HG02943 (cell line): ENCODE measurements at regions not wholly inside any gene's neighbourhood (a gene's known extent, or its start where the extent isn't known, plus 50 kb on each side); places are given as distances from the start of the nearest gene placed in this dataset.
"Not testable (repeated sequence)": the region's sequence is repeated elsewhere in the genome, so short reads cannot be mapped to it uniquely, and the experiment has no call there.

ENCODE experiments used
- ATAC-seq: cut with Tn5 transposase; IDR thresholded peaks from one replicate; pipeline ENCODE4 v1.9.1; 2021; ENCODE audit warnings: mild to moderate bottlenecking, low read depth, moderate library complexity; ENCODE audit not compliant: unreplicated experiment

DNA sequence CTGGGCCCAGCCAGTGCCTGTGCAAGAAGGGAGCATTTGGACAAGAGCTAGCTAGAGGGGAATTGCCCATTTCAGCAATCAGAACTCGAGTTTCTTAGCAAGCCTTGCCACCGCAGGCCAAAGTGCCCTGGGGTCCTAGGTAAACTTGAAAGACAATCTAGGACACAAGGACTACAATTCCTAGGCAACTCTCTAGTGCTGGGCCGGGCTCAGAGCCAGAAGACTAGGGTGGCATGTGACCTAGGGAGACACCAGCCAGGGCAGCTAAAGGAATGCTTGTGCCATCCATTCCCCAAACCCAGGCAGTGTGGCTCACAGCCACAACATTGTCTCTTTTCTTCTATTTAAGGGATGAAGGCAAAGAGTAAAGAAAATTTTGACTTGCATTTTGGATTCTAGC, 205.0 kb downstream of the BMP4 start:
- ATAC-seq = no peak

DNA sequence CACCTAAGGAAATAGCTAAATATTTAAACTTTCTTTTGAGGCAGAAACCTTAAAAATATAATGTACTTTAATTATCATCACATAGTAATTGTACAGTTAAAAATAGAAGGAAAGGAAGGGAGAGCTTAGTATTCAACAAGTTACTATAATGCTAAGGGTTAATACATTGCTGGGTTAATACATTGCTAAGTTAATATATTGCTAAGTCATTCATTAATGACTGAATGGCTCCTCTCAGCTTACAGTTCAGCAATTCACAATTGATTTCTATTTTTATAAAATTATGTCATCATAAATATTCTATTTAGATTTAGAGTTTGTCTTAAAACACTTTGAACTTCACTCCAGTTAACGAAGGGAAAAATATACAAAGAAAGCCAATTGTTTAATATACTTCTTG, 207.9 kb downstream of the BMP4 start:
- no peak for ATAC-seq

DNA sequence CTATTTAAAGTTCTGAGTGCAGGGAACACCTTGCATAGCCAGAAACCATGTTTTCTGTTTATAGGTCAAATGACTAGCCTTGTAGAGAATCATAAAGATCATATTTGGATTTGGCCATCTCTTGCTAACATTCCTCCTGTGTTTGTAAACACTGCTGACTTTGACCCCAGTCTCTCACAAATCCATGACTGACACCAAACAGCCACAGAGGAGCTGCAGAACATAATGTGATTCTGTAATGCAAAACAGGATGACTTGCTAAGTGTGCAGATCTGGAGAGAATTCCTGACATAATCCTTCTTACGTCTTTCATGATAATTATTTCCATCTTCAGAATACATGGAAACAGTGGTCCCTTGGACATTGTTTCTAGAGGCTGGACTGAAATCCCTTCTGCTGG, 211.8 kb downstream of the BMP4 start:
- ATAC-seq = no peak

DNA sequence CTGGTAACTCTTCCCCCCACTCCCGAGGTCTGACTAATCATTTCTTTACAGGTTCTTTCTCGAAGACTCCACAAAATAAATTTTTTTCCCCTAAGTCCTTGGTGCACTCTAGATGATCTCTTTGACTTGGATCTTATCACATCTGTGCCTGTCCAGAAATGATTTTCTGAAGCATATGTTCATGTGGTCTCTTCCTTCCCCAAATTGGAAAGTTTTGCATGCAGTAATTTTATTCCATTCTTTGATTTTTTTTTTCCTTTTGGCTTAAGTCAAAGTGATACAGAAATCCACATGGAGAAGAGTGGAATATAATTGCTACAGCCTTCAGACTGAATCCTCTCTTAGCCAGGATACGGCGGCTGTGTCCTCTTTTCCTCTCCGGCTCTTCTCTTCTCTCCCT, 213.3 kb downstream of the BMP4 start:
- no peak for ATAC-seq

DNA sequence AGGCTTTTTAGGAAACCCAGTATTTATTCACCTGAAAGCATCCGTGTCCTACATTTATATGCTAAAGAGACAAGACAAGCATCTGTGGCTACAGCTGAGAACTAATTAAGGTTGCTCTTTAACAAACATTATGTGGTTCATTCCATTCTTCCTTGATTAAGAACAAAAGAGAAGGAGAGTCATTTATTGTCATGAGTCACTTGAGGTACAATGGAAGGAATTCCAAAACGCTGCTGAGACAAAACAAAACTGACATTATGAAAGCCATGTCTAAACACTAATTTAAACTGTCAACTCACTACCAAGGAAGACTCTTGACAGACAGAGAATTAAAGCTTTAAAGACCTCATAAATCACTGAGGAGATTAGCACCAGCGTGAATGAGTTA, 214.4 kb downstream of the BMP4 start:
- ATAC-seq = no peak

DNA sequence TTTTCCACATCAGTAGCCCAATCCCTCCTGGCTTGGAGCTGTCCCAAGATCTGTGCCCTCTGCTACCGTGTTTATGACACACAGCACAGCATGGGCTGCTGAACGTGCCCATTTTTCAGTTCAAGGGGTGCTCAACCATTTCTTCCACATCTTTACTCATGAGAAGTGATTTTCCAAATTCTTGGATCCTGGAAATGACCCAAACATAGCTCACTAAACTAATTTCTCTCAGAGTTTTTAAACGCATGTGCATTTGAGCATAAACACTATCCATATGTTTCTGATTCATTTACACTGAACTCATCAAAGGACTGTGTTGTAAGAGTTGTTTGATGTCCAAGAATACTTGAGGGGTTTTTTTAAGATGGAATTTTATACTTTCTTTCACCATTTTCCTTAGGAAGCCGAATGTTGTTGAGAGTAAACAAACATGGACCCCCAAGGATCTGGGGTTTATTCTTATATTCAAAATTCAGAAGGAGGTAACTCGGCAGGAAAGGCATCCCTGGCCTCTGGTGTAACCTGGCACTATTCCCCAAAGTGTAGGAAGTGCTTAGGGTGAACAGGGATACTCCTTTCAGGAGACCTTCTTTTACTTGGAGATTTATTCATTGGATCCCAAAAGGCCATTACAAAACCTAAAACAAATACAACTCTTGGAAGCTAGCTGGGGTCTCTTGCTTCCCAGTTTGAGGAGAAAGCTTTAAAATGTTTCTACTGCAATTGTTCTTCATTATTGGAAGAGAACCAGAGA, 215.0 kb downstream of the BMP4 start:
- ATAC-seq = no peak

DNA sequence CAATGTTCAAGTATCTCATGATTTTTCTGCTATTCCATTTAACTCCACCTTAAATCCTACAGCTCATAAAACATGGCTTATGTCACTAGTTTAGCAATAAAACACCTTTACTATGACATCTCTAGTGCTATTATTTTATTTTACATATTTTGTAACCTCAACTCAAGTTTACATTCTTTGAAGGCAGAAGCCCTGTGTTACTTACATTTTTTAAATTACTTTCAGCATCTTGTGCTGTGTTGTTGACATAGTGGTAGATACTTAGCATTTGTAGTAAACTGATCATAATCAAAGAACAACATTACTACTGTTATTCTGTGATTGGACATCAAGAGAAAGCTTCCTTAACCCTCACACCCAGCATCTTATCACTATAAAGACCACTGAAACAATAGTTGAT, 216.1 kb downstream of the BMP4 start:
- no peak for ATAC-seq

DNA sequence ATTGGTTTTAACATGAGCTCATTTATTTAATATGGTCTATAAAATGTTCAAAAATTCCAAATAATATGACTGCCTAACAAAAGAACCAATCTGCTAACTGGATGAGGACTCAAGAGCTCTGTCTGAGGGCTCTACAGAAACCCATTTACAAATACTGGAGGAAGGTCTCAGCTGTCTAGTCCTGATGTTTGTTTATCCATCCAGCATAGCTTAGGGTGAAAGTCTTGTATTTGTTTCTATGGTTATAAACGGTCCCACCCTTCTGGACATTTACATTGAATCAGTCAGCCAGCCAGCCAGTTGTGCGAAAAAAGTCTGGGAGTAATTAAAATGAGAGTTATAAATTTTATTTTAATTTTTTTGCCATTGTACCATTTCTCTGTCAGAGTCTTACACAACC, 220.7 kb downstream of the BMP4 start:
- ATAC-seq = no peak

DNA sequence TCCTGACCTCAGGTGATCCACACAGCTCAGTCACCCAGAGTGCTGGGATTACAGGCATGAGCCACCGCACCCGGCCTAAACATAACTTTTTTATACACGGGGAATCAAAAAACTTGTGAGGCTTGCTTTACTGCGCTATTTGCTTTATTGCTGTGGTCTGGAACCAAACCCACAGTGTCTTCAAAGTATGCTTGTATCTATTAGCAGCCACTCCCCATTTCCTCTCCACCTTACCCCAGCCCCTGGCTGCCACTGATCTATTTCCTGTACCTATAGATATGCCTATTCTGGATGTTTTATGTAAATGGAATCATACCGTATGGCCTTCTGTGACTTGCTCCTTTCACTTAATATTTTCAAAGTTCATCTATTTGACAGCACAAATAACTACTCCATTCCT, 233.4 kb downstream of the BMP4 start:
- ATAC-seq = no peak

DNA sequence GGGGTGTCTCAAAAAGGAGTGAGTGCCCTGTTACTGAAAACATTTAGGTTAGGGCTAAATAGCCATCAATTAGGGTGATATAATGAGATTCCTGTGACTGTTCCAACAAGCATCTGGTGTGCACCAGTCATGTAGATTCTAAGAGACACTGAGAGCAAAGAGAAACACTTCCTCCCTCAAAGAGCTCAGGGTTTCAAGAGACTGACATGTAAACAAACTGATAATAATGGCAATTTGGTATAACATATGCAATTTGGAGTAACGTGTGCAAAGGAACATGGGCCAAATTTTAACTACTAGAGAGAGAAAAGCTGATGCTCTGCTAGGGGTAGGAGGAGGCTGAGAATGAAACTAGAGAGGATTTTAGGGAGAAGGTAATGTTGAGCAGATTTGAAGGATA, 237.1 kb downstream of the BMP4 start:
- no peak for ATAC-seq

DNA sequence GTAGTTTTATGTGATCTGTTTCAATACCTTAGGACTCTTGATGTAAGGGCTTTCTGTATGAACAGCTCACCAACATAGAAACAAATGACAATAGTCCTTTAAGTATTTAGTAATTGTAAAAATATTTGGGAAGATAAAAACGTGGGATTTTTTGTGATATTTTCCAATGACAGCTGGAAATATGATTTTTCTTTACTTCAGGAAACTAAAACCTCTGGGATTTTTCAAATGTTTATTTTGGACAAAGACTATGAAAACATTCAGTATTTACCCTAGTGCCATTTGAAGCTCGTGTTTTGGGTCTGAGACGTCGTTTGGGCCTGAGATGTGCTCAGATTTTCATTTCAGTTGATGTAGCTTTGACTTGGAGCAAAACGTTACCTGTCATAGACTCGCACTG, 240.0 kb downstream of the BMP4 start:
- no peak for ATAC-seq

DNA sequence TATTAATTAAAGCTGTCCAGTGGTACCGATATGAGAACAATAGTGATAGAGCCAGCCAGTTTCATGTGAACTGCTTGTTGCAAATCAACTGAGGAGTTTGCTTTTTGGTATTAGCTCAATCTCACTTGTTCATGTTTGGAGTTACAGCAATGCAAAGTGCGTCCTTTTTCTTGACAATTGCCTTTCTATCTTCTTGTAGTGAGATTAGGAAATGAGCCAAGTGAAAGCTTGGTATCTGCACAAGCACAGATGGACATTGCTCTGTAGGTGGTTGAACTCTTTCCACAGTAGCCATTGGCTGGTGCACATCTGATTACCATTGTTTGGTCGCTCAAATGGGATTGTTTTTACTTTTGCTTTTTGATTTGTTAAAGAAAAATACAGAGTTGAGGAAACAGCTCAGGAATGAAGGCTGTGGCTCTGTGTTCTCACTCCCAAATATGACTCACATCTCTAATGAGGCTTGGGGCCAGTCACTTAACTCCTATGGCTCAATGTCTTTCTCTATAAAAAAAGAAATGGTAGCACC, 241.4 kb downstream of the BMP4 start:
- no peak for ATAC-seq

DNA sequence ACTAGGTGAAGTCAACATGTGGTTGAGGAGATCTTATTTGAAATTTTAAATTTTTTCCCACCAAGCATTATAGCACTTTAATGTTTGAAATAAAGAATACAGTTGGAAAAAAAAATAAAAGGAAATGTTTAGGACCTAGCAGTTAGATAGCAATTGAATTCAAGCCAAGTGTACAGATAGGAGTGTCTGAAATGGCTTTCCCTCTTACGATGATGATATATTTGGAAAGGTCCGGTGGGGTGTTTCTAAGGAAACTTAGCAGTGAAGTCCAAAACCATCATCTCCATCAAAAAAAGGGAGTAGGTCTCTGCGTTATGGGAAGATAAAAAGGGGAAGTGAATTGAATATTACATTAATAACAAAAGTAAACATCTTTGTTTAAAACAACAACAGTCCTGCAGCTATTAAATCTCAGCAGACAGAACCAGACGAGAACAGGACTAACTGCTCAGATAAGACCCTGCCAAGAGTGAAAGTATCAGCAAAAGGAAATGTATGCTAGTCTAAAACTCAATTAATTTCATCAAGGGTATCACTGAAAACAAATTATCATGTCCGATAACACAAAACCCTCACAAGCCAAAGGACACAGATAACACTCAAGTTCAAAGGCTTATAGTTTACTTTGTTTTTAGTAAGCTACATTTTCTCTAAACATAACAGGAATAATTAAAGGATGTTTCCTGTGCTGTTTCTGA, 242.0 kb downstream of the BMP4 start:
- ATAC-seq = no peak

DNA sequence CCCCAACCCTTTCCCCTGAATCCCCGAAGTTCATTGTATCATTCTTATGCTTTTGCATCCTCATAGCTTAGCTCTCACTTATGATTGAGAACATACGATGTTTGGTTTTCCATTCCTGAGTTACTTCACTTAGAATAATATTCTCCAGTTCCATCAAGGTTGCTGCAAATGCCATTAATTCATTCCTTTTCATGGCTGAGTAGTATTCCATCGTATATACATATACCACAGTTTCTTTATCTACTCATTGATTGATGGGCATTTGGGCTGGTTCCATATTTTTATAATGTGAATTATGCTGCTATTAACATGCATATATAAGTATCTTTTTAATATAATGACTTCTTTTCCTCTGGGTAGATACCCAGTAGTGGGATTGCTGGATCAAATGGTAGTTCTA, 243.7 kb downstream of the BMP4 start:
- ATAC-seq = not testable (repeated sequence)

DNA sequence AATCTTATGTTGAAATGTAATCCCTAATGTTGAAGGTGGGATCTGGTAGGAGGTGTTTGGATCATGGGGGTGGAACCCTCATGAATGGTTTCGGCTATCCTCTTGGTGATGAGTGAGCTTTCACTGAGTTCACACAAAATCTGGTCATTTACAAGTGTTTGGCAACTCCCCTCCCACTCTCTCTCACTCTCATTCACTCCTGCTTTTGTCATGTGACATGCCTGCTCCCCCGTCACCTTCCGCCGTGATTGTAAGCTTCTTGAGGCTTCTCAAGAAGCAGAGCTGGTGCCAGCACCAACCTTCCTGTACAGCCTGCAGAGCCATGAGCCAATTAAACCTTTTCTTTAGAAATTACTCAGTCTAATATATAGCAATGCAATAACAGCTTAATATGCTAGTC, 245.4 kb downstream of the BMP4 start:
- ATAC-seq = no peak

DNA sequence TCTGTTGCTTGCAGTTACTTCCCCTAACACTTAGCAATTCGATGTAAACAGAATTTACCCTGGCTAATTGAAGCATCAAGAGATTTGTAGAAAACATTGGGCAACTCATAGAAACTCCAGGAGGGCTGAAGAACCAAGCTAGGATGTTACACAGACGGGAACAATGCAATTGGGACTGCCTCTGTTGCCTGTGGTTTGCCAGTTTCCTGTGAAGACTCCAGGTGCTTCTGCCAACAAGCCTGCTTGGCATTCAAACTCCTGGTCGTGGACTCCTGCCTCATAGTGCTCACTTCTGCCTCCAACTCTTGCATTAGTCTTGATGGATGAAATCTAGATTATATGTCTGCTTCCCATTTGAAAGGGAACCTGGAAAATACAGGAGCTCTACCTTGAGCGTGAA, 246.0 kb downstream of the BMP4 start:
- no peak for ATAC-seq

DNA sequence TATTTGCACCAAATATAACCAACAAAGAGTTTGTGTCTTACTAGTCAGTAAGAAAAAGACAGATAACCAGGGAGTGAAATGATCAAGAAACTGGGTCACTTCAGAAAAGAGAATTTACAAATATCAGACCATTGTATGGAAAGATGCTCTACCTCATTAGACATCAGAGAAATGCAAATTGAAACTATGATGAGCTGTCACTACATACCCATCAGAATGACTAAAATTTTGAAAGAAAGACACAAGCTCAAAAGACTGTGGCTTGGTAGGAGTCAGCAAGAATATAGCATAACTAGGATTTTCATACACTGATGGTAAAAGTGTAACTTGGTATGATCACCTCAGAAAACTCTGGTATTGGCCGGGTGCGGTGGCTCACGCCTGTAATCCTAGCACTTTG, 247.2 kb downstream of the BMP4 start:
- no peak for ATAC-seq

DNA sequence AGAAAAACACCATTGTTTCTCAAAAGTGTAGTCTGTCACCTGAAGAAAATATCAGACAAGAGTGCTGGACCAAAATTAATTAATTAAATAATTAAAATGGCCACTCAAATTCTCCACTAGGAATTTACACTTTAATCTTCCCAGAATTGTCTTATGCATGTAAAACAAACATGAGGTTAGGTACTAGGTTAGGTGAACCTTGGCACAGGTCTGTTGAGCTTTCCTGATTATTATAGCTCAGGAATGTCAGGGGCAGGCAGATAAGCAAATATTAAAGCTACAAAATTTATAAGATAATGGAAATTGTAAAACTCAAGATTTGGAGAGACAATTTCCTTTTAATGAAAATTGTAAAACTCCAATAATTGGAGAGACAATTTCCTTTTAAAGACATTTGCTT, 253.2 kb downstream of the BMP4 start:
- ATAC-seq = no peak

DNA sequence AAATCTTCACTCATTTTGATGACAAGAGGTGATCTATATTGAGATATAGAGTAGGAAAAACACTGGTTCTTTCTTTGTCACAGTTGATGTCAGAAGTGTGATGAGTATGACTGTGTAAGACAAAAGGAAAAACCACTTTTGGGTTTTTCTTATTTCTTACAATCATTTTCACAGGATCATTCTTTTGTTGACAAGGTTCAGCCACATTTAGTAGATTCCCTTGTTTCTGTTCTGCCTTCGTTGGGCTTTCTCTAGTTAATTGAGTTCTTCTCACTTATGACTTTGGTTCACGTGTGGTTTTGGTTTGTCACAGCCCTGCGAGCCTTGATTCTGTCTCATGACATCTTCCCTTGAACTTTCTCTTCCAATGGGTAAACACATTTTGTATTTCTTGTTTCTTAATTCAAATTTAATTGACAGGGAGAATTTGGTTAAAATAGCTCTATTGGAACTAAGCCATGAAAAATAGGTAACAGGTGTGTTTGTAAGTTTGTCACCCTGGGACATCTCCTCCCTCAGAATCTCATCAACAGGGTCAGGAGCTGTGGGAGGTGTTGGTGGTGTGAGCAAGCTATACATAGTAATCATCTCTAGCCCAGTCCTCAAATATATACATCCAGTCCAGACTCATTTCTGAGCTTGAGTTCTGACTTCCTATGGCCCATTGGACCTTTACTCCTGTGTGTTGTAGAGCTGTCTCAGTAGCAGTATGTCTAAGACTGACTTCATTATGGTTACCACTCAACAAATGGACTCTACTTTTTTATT, 255.3 kb downstream of the BMP4 start:
- no peak for ATAC-seq

DNA sequence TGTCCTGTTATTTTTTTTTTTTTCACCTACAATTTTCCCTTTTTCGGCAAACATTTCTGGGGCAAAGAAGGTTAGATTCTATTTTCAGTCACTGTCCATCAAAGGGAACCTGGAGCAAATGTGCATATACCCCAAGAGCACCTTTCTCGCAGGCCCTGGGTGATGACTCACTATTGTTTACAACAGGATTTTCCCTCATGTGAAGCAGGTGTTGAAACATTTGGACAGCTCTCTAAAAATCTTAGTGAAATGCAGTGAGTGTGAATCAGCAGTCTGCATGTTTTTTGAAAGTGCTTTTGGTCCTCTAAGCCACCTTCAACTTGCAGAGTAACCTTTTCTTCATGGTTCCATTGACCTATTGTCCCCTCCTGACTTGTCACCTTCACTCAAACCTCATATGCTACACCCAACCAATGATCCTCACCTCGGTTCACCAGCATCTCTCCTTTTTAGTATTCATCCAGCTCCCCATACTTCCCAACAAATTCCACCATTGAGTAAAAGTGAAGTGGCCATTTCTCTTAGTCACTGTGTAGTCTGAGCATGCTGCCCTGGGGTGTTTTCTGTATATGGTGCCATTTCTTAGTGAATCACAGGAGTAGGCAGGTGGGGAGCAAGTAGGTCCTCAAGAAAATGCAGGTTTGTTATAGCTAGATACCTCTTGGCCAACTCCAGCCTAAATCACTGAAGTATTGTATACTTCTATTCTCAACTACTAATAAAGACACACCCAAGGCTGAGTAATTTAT, 260.2 kb downstream of the BMP4 start:
- ATAC-seq = no peak
